ENCODE measurements at regions not wholly inside any gene's neighbourhood (a gene's known extent, or its start where the extent isn't known, plus 50 kb on each side); places are given as distances from the start of the nearest gene placed in this dataset.
"Not testable (repeated sequence)": the region's sequence is repeated elsewhere in the genome, so short reads cannot be mapped to it uniquely, and the experiment has no call there.

DNA sequence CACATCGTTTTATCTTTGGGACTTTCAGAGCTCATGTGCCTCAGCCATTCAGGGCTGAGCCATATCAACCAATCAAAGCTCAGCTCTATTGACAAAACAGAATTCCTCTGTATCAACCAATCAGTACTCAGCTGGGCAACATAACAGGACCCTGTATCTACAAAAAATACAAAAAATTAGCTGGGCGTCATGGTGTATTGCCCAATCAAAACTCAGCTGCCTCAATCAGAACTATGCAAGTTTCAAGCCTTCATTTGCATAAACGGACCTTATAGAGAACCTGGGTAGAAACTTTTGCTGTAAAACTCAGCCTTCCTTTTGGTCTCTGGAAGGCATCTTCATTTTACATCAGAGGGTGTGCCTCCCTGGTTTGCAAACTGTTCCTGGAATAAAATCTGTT is 77.1 kb downstream of the ZNF467 start:
- H3K27ac ChIP-seq (ENCODE audit: low read length) = no peak overlapping the region
- H3K9me3 ChIP-seq (ENCODE audit: control insufficient read depth, low read depth, low read length) = peaks cover 10% of the 10 kb centered on the region
- no peak overlapping the region for H3K4me3 ChIP-seq (ENCODE audit: low read length)
- peaks cover 23% of the 10 kb centered on the region for H3K27me3 ChIP-seq (ENCODE audit: control insufficient read depth, insufficient read depth, low read length)
- H3K4me1 ChIP-seq (ENCODE audit: control insufficient read depth, insufficient read depth, low read length) = no peaks in the 10 kb centered on the region
- no CpG with 5 or more reads among the region's 3 CpGs for WGBS (ENCODE audit: insufficient coverage, low lambda C conversion rate)
- H3K36me3 ChIP-seq (ENCODE audit: control insufficient read depth, insufficient read depth, low read length) = no peaks in the 10 kb centered on the region
- DNase-seq = no peak

DNA sequence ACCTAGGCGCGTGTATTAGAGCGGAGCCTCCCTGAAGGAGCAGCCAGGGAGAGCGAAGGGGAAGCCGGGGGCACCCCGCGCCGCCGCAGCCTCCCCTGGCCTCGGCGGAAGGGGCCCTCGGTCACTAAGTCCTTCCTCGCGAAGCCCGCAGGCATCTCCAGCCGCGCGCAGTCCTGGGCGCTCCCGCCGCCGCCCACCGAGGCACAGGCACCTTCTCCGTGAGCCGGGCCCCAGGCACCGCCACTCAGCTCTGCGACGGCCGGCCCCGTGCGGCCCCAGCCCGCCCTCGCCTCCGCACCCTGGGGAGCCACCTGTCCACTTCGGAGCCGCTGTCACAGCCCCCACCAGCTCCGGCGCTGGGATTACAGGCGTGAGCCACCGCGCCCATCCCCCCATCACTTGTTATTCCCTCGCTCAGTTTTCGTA is 80.8 kb downstream of the ZNF467 start:
- no peak for DNase-seq
- H3K4me3 ChIP-seq (ENCODE audit: low read length) = no peak overlapping the region
- H3K27me3 ChIP-seq (ENCODE audit: control insufficient read depth, insufficient read depth, low read length) = peaks cover 45% of the 10 kb centered on the region

DNA sequence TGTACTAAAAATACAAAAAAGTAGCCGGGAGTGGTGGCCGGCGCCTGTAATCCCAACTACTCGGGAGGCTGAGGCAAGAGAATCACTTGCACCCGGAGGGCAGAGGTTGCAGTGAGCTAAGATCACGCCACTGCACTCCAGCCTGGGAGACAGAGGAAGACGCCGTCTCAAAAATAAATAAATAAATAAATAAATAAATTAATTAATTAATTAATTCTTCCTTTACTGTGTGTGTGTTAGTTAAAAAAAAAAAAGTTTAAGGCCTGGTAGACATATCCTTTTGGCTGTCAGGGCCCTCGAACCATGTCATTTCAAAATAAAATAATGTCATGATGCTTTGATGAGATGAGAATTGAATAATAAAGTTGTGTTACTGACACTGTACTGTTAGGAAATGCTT is 81.3 kb downstream of the ZNF467 start:
- no CpG with 5 or more reads among the region's 9 CpGs for WGBS (ENCODE audit: insufficient coverage, low lambda C conversion rate)
- no peaks in the 10 kb centered on the region for H3K4me1 ChIP-seq (ENCODE audit: control insufficient read depth, insufficient read depth, low read length)
- H3K36me3 ChIP-seq (ENCODE audit: control insufficient read depth, insufficient read depth, low read length) = no peaks in the 10 kb centered on the region
- peaks cover 3% of the 10 kb centered on the region for H3K9me3 ChIP-seq (ENCODE audit: control insufficient read depth, low read depth, low read length)
- peaks cover 45% of the 10 kb centered on the region for H3K27me3 ChIP-seq (ENCODE audit: control insufficient read depth, insufficient read depth, low read length)
- no peak for DNase-seq
- H3K27ac ChIP-seq (ENCODE audit: low read length) = no peak overlapping the region
- H3K4me3 ChIP-seq (ENCODE audit: low read length) = no peak overlapping the region

More for the DNA sequence above, 80.8 kb downstream of the ZNF467 start:
- H3K4me1 ChIP-seq (ENCODE audit: control insufficient read depth, insufficient read depth, low read length) = no peaks in the 10 kb centered on the region
- 20% methylated on average over 1 of the region's 43 CpGs for WGBS (ENCODE audit: insufficient coverage, low lambda C conversion rate)
- peaks cover 3% of the 10 kb centered on the region for H3K9me3 ChIP-seq (ENCODE audit: control insufficient read depth, low read depth, low read length)
- H3K27ac ChIP-seq (ENCODE audit: low read length) = no peak overlapping the region
- H3K36me3 ChIP-seq (ENCODE audit: control insufficient read depth, insufficient read depth, low read length) = no peaks in the 10 kb centered on the region

DNA sequence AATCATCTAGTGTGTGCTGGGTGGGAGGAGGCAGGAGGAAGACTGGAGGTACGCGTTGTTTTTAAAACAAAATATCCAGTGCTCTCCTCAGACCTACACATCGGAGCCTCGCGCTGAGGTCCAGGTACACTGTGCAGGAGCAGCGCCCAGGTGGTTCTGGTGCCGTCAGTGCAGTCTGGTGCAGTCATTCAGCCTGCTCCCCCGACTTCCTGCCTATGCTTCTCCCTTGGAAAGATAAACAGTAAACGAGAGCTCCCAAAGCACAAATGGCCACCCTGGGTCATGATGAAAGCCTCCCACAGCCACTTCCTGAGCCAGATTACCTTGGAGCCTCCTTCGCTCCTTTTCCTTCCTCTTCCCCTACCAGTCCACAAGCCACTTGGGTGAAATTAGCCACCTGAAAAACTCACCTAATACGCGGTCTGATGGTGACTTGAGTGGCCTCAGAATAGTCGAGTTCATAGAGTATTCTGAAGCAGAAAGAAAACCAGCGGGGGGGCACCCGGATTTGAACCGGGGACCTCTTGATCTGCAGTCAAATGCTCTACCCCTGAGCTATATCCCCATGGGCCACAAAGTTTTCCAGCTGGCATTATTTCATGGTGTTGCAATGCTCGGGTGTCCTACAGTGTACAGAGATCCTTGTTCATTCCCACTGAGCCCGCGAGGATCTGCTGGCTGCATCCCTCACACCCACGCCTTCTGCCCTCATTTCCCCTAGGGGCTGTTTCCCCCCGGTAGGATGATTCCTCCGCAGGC is 82.5 kb downstream of the ZNF467 start:
- peaks cover 52% of the 10 kb centered on the region for H3K27me3 ChIP-seq (ENCODE audit: control insufficient read depth, insufficient read depth, low read length)
- no peaks in the 10 kb centered on the region for H3K4me1 ChIP-seq (ENCODE audit: control insufficient read depth, insufficient read depth, low read length)
- no peaks in the 10 kb centered on the region for H3K36me3 ChIP-seq (ENCODE audit: control insufficient read depth, insufficient read depth, low read length)
- H3K9me3 ChIP-seq (ENCODE audit: control insufficient read depth, low read depth, low read length) = peaks cover 3% of the 10 kb centered on the region
- no peak overlapping the region for H3K27ac ChIP-seq (ENCODE audit: low read length)
- WGBS (ENCODE audit: insufficient coverage, low lambda C conversion rate) = 33% methylated on average over 3 of the region's 22 CpGs
- DNase-seq = no peak
- H3K4me3 ChIP-seq (ENCODE audit: low read length) = no peak overlapping the region

DNA sequence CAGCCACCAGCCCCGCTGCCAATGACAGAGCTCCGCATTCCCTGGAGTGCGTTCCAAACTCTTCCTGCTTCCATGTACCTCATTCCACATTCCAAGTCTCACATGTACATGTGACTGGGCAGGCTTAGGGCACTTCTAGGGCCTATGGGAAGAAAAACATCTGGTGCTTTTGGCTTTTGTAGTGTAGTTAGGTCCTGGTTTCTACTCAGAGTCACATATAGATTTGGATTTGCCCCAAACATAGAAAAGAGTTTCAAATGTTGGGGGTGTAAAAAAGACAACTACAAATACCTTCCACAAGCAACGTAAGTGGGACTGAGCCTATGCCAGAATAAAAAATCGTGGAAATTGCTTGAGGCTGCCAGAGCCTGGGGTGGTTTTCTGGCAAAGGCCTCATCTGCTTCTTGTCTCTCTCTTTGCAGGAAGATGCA is 84.1 kb downstream of the ZNF467 start:
- no peaks in the 10 kb centered on the region for H3K36me3 ChIP-seq (ENCODE audit: control insufficient read depth, insufficient read depth, low read length)
- no peaks in the 10 kb centered on the region for H3K4me1 ChIP-seq (ENCODE audit: control insufficient read depth, insufficient read depth, low read length)
- DNase-seq = no peak
- H3K27ac ChIP-seq (ENCODE audit: low read length) = no peak overlapping the region
- H3K9me3 ChIP-seq (ENCODE audit: control insufficient read depth, low read depth, low read length) = peaks cover 3% of the 10 kb centered on the region
- no CpG with 5 or more reads among the region's 5 CpGs for WGBS (ENCODE audit: insufficient coverage, low lambda C conversion rate)
- H3K27me3 ChIP-seq (ENCODE audit: control insufficient read depth, insufficient read depth, low read length) = peaks cover 48% of the 10 kb centered on the region
- H3K4me3 ChIP-seq (ENCODE audit: low read length) = no peak overlapping the region

DNA sequence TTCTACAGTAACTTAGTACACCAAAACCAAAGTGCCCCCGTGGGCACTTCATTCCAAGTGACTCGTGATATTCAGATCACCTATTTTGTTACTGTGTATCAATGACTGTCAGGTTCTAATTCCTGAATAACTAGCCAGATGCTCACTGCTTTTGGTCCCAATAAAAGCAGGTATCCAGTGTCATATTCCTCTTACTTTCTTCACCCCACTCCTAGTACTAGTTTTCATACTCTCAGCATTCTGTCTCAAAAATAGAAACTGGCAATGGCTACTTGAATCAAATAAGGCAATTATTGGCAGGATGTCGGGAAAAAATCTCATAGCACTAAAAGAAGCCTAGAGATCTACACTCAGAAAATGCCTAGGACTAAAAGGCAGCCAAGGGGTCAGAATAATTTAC is 84.6 kb downstream of the ZNF467 start:
- H3K36me3 ChIP-seq (ENCODE audit: control insufficient read depth, insufficient read depth, low read length) = no peaks in the 10 kb centered on the region
- peaks cover 3% of the 10 kb centered on the region for H3K9me3 ChIP-seq (ENCODE audit: control insufficient read depth, low read depth, low read length)
- DNase-seq = no peak
- no peak overlapping the region for H3K4me3 ChIP-seq (ENCODE audit: low read length)
- WGBS (ENCODE audit: insufficient coverage, low lambda C conversion rate) = no CpG with 5 or more reads among the region's 3 CpGs
- H3K27me3 ChIP-seq (ENCODE audit: control insufficient read depth, insufficient read depth, low read length) = peaks cover 47% of the 10 kb centered on the region
- no peaks in the 10 kb centered on the region for H3K4me1 ChIP-seq (ENCODE audit: control insufficient read depth, insufficient read depth, low read length)
- H3K27ac ChIP-seq (ENCODE audit: low read length) = no peak overlapping the region

DNA sequence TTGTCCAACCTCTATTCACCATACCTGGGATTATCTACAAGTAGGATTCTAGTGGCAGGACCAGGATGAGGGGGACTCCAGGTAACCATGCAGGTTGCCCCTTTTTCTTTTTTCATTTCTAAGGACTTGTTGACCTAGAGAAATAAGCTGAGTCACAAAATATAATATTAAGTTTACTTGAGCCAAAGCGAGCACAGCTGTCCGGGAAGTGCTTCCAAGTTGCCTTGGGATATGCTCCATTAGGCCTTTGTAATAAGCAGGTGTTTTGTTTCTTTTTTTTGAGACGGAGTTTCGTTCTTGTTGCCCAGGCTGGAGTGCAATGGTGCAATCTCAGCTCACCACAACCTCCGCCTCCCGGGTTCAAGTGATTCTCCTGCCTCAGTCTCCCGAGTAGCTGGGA is 85.6 kb downstream of the ZNF467 start:
- not testable (repeated sequence) for H3K9me3 ChIP-seq (ENCODE audit: control insufficient read depth, low read depth, low read length); H3K27ac ChIP-seq (ENCODE audit: low read length); DNase-seq; H3K36me3 ChIP-seq (ENCODE audit: control insufficient read depth, insufficient read depth, low read length); H3K4me3 ChIP-seq (ENCODE audit: low read length); H3K4me1 ChIP-seq (ENCODE audit: control insufficient read depth, insufficient read depth, low read length)
- H3K27me3 ChIP-seq (ENCODE audit: control insufficient read depth, insufficient read depth, low read length) = peaks cover 41% of the 10 kb centered on the region
- WGBS (ENCODE audit: insufficient coverage, low lambda C conversion rate) = no CpG with 5 or more reads among the region's 7 CpGs

DNA sequence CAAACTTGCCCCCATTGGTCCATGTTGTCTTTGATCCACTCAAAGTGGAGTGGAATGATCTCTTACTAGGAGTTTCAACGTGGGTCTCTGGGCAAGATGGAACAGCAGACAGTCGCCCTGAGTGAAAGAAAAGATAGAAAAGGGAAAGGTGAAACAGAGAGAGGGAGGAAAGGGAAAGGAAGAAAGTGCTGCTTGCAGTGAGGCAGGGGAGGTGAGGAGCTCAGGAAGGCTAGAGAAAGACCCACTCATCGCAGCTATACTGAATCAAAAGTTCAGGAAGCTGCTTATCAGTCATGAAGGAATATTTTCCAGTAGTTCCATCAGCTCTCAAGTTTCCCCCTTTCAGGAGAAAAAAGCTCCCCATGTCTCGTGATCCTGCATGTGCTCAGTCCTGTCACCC is 86.9 kb downstream of the ZNF467 start:
- H3K4me3 ChIP-seq (ENCODE audit: low read length) = no peak overlapping the region
- H3K27me3 ChIP-seq (ENCODE audit: control insufficient read depth, insufficient read depth, low read length) = peaks cover 31% of the 10 kb centered on the region
- no peaks in the 10 kb centered on the region for H3K4me1 ChIP-seq (ENCODE audit: control insufficient read depth, insufficient read depth, low read length)
- H3K27ac ChIP-seq (ENCODE audit: low read length) = no peak overlapping the region
- no peak for DNase-seq
- H3K36me3 ChIP-seq (ENCODE audit: control insufficient read depth, insufficient read depth, low read length) = no peaks in the 10 kb centered on the region
- 33% methylated on average over 1 of the region's 4 CpGs for WGBS (ENCODE audit: insufficient coverage, low lambda C conversion rate)
- no peaks in the 10 kb centered on the region for H3K9me3 ChIP-seq (ENCODE audit: control insufficient read depth, low read depth, low read length)

DNA sequence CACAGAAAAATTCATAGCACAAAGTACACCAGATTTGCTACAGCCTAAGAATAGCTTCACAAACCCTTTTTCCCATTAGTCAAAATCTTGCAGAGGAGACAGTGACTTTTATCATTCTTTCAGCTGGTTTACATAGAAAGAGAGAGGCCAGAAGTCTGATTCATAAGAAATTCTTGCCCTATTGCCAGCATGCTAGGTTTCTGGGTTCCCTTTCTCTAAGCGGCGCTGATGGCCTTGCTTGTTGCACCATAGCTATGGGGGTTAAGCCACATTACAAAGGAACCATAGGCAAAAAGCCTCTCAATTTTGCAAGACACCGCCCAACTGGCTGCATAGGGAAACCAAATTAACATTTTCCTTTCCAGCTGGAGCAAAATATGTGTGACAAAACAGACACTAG is 87.4 kb downstream of the ZNF467 start:
- DNase-seq = no peak
- Histone ChIP-seq H3K4me1 (ENCODE audit: control insufficient read depth, insufficient read depth, low read length) (no peaks in the 10 kb centered on the region), H3K4me3 (ENCODE audit: low read length) (no peak overlapping the region), H3K36me3 (ENCODE audit: control insufficient read depth, insufficient read depth, low read length) (no peaks in the 10 kb centered on the region), H3K27ac (ENCODE audit: low read length) (no peak overlapping the region), H3K9me3 (ENCODE audit: control insufficient read depth, low read depth, low read length) (no peaks in the 10 kb centered on the region), H3K27me3 (ENCODE audit: control insufficient read depth, insufficient read depth, low read length) (peaks cover 27% of the 10 kb centered on the region)
- WGBS (ENCODE audit: insufficient coverage, low lambda C conversion rate) = no CpG with 5 or more reads among the region's 3 CpGs

DNA sequence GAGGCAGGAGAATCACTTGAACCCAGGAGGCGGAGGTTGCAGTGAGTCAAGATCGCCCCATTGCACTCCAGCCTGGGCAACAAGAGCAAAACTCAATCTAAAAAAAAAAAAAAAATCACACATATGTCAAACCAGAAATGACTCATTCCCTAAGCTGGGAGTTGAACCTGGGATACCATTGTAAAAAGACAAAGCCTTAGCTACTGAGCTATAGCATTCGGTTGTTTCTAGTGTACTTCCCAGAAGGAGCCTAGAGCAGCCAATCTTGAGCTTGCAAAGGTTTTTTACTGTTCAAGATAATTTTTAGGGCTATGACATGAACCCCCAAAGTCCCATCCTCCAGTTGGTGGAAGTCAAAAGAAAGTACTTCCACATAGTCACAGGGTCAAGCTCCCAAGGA is 87.9 kb downstream of the ZNF467 start:
- Histone ChIP-seq H3K27ac (ENCODE audit: low read length) (no peak overlapping the region), H3K36me3 (ENCODE audit: control insufficient read depth, insufficient read depth, low read length) (no peaks in the 10 kb centered on the region), H3K9me3 (ENCODE audit: control insufficient read depth, low read depth, low read length) (no peaks in the 10 kb centered on the region), H3K27me3 (ENCODE audit: control insufficient read depth, insufficient read depth, low read length) (peaks cover 22% of the 10 kb centered on the region), H3K4me1 (ENCODE audit: control insufficient read depth, insufficient read depth, low read length) (no peaks in the 10 kb centered on the region), H3K4me3 (ENCODE audit: low read length) (no peak overlapping the region)
- no peak for DNase-seq
- WGBS (ENCODE audit: insufficient coverage, low lambda C conversion rate) = no CpG with 5 or more reads among the region's 3 CpGs

DNA sequence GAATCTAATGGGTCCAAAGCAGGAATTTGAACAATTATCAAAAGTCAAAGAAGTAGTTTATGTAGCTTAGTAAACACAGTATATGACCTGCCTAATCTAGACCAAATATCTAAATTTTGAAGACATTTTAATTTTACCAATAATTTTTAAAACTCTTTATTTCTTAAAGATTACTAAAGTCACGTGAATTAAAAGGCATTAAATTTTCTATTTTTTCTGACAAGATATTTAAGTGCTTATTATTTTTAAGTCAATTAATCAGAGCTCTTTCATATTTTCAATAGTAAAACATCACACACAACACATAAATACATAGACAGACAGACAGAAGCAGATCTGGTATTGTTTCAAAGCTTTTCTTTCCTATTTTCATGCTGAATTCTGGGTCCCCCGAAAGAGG is 89.5 kb downstream of the ZNF467 start:
- no peaks in the 10 kb centered on the region for H3K9me3 ChIP-seq (ENCODE audit: control insufficient read depth, low read depth, low read length)
- no peak for DNase-seq
- no peak overlapping the region for H3K27ac ChIP-seq (ENCODE audit: low read length)
- no peaks in the 10 kb centered on the region for H3K4me1 ChIP-seq (ENCODE audit: control insufficient read depth, insufficient read depth, low read length)
- no peak overlapping the region for H3K4me3 ChIP-seq (ENCODE audit: low read length)
- peaks cover 8% of the 10 kb centered on the region for H3K27me3 ChIP-seq (ENCODE audit: control insufficient read depth, insufficient read depth, low read length)
- 92% methylated on average over 1 of the region's 2 CpGs for WGBS (ENCODE audit: insufficient coverage, low lambda C conversion rate)
- no peaks in the 10 kb centered on the region for H3K36me3 ChIP-seq (ENCODE audit: control insufficient read depth, insufficient read depth, low read length)
